Osteoblast (primary cell): ENCODE measurements at regions not wholly inside any gene's neighbourhood (a gene's known extent, or its start where the extent isn't known, plus 50 kb on each side); places are given as distances from the start of the nearest gene placed in this dataset.

Experiments used
- DNase-seq: peaks from one replicate; pipeline ENCODE4 v3.0.0; 2011; ENCODE audit warnings: low spot score, mixed read lengths; ENCODE audit not compliant: insufficient read length; ENCODE audit errors: missing footprints
- H2AFZ ChIP-seq: 2 replicates; pipeline ENCODE4 v1.6.0; 2011; ENCODE audit warnings: mild to moderate bottlenecking, low read length
- H3K27ac ChIP-seq: 2 replicates; pipeline ENCODE4 v1.5.1; 2011; ENCODE audit warnings: mild to moderate bottlenecking, low read depth, low read length, moderate library complexity
- H3K27me3 ChIP-seq: 2 replicates; pipeline ENCODE4 v1.6.0; 2012; ENCODE audit warnings: mild to moderate bottlenecking, control low read depth, inconsistent platforms, low read length, moderate library complexity; ENCODE audit not compliant: insufficient read depth
- H3K36me3 ChIP-seq: 2 replicates; pipeline ENCODE4 v1.5.1; 2011; ENCODE audit warnings: mild to moderate bottlenecking, low read length, control low read depth, moderate library complexity; ENCODE audit not compliant: insufficient read depth
- H3K4me1 ChIP-seq: 2 replicates; pipeline ENCODE4 v1.5.1; 2011; ENCODE audit warnings: mild to moderate bottlenecking, low read length, control low read depth, moderate library complexity; ENCODE audit not compliant: insufficient read depth
- H3K4me2 ChIP-seq: 2 replicates; pipeline ENCODE4 v1.6.0; 2011; ENCODE audit warnings: mild to moderate bottlenecking, low read length; ENCODE audit not compliant: insufficient read depth
- H3K4me3 ChIP-seq: fragments of 200-600 bp; sonication (generic); 3 replicates; pipeline ENCODE4 v1.5.1; 2012; ENCODE audit warnings: mild to moderate bottlenecking, low read length, inconsistent platforms; ENCODE audit not compliant: insufficient read depth
- H3K79me2 ChIP-seq: 2 replicates; pipeline ENCODE4 v1.6.0; 2012; ENCODE audit warnings: mild to moderate bottlenecking, low read length, control low read depth, inconsistent platforms; ENCODE audit not compliant: insufficient read depth
- H3K9me3 ChIP-seq: 2 replicates; pipeline ENCODE4 v1.5.1; 2011; ENCODE audit warnings: low read depth, low read length, control low read depth
- H4K20me1 ChIP-seq: 2 replicates; pipeline ENCODE4 v1.6.0; 2012; ENCODE audit warnings: mild to moderate bottlenecking, low read length, control low read depth; ENCODE audit not compliant: insufficient read depth
- CTCF ChIP-seq: IDR thresholded peaks from 2 replicates; pipeline ENCODE4 v1.5.1; 2011; ENCODE audit warnings: mild to moderate bottlenecking, low read depth, low read length, moderate library complexity; ENCODE audit errors: extremely low read depth

- no peak overlapping the region for H3K27ac ChIP-seq
- H3K4me1 ChIP-seq, result no peaks in the 10 kb centered on the region
- H3K27me3 ChIP-seq, result no peaks in the 10 kb centered on the region
- no peak overlapping the region for H2AFZ ChIP-seq
- H3K36me3 ChIP-seq, result no peaks in the 10 kb centered on the region
- no peak overlapping the region for H3K4me3 ChIP-seq
- H3K79me2 ChIP-seq, result no peaks in the 10 kb centered on the region
- no peak for TF ChIP-seq CTCF
- H3K9me3 ChIP-seq, result no peaks in the 10 kb centered on the region
- H4K20me1 ChIP-seq, result no peaks in the 10 kb centered on the region
- DNase-seq, result no peak
- no peak overlapping the region for H3K4me2 ChIP-seq
Observed at GRCh38 chr11:14584595-14584994, 59.0 kb upstream of the PDE3B start.

GRCh38 chr11:14585438-14585837 lies 58.2 kb upstream of the PDE3B start:
- Histone ChIP-seq H3K27me3 (no peaks in the 10 kb centered on the region), H3K27ac (no peak overlapping the region), H4K20me1 (no peaks in the 10 kb centered on the region), H3K79me2 (no peaks in the 10 kb centered on the region), H3K4me1 (no peaks in the 10 kb centered on the region), H3K36me3 (no peaks in the 10 kb centered on the region), H3K9me3 (no peaks in the 10 kb centered on the region), H2AFZ (no peak overlapping the region), H3K4me2 (no peak overlapping the region), H3K4me3 (no peak overlapping the region)
- no peak for TF ChIP-seq CTCF
- no peak for DNase-seq

GRCh38 chr11:14587258-14587657 lies 56.3 kb upstream of the PDE3B start:
- no peaks in the 10 kb centered on the region for H3K36me3 ChIP-seq
- H3K9me3 ChIP-seq, result no peaks in the 10 kb centered on the region
- H3K27me3 ChIP-seq, result no peaks in the 10 kb centered on the region
- no peaks in the 10 kb centered on the region for H3K4me1 ChIP-seq
- no peak overlapping the region for H3K4me2 ChIP-seq
- H2AFZ ChIP-seq, result no peak overlapping the region
- H3K27ac ChIP-seq, result no peak overlapping the region
- H4K20me1 ChIP-seq, result no peaks in the 10 kb centered on the region
- no peak for TF ChIP-seq CTCF
- no peaks in the 10 kb centered on the region for H3K79me2 ChIP-seq
- DNase-seq, result peak; percentile 44
- no peak overlapping the region for H3K4me3 ChIP-seq

- Histone ChIP-seq H3K36me3 (no peaks in the 10 kb centered on the region), H3K9me3 (no peaks in the 10 kb centered on the region), H3K4me2 (no peak overlapping the region), H3K27ac (no peak overlapping the region), H2AFZ (no peak overlapping the region), H3K27me3 (no peaks in the 10 kb centered on the region), H3K4me3 (no peak overlapping the region), H3K4me1 (no peaks in the 10 kb centered on the region), H3K79me2 (no peaks in the 10 kb centered on the region), H4K20me1 (no peaks in the 10 kb centered on the region)
- DNase-seq, result peak; percentile 74
- TF ChIP-seq CTCF, result no peak
Observed at GRCh38 chr11:14588681-14589080, 54.9 kb upstream of the PDE3B start.
